Urinary bladder (tissue), 3 donors: ENCODE measurements at regions not wholly inside any gene's neighbourhood (a gene's known extent, or its start where the extent isn't known, plus 50 kb on each side); places are given as distances from the start of the nearest gene placed in this dataset.

Source experiments
- DNase-seq: peaks from one replicate; pipeline ENCODE4 v3.0.0-alpha.2; 2015; ENCODE audit errors: extremely low spot score
- H3K27ac ChIP-seq: one replicate; pipeline ENCODE4 v1.5.1; 2013; ENCODE audit warnings: low read depth, mild to moderate bottlenecking, moderate library complexity
- H3K36me3 ChIP-seq: one replicate; pipeline ENCODE4 v1.6.1; 2013; ENCODE audit warnings: mild to moderate bottlenecking, moderate library complexity; ENCODE audit not compliant: insufficient read depth
- H3K4me1 ChIP-seq: one replicate; pipeline ENCODE4 v1.6.1; 2013; ENCODE audit warnings: mild to moderate bottlenecking, moderate library complexity; ENCODE audit not compliant: insufficient read depth
- H3K4me3 ChIP-seq: one replicate; pipeline ENCODE4 v1.5.1; 2013; ENCODE audit warnings: low read depth, low read length
- WGBS: extraction: QIAGEN DNeasy Blood & Tissue Kit; methylation state at CpG from one replicate; pipeline ENCODE4 v1.1.7; 2013; 5-methylcytosine and 5-hydroxymethylcytosine counted together
- donor health status: healthy with polysubstance abuse.
- donor health status: healthy.

- no peaks in the 10 kb centered on the region for H3K36me3 ChIP-seq
- no peaks in the 10 kb centered on the region for H3K4me1 ChIP-seq
- 34% methylated on average over 1 of the region's 1 CpG for WGBS
- no peak overlapping the region for H3K27ac ChIP-seq
- no peak for DNase-seq
- H3K4me3 ChIP-seq = no peak overlapping the region
Observed at GRCh38 chr4:126271292-126271691, 956.5 kb downstream of the FAT4 start.

GRCh38 chr4:126273746-126274145 is 959.0 kb downstream of the FAT4 start:
- WGBS = 82% methylated on average over 2 of the region's 2 CpGs
- Histone ChIP-seq H3K27ac (no peak overlapping the region), H3K36me3 (no peaks in the 10 kb centered on the region), H3K4me1 (no peaks in the 10 kb centered on the region), H3K4me3 (no peak overlapping the region)
- no peak for DNase-seq

- H3K27ac ChIP-seq = no peak overlapping the region
- H3K4me1 ChIP-seq = no peaks in the 10 kb centered on the region
- no peak overlapping the region for H3K4me3 ChIP-seq
- WGBS = 64% methylated on average over 1 of the region's 1 CpG
- no peak for DNase-seq
- H3K36me3 ChIP-seq = no peaks in the 10 kb centered on the region
Observed at GRCh38 chr4:126291886-126292285, 977.1 kb downstream of the FAT4 start.

- DNase-seq = no peak
- Histone ChIP-seq H3K36me3 (no peaks in the 10 kb centered on the region), H3K27ac (no peak overlapping the region), H3K4me3 (no peak overlapping the region), H3K4me1 (no peaks in the 10 kb centered on the region)
- whole genome bisulfite sequencing = 74% methylated on average over 1 of the region's 1 CpG
Observed at GRCh38 chr4:126298271-126298670, 983.5 kb downstream of the FAT4 start.

GRCh38 chr4:126306152-126306869 is 991.6 kb downstream of the FAT4 start:
- Histone ChIP-seq H3K27ac (no peak overlapping the region), H3K4me3 (no peak overlapping the region), H3K36me3 (no peaks in the 10 kb centered on the region), H3K4me1 (no peaks in the 10 kb centered on the region)
- DNase-seq = no peak
- WGBS = 80% methylated on average over 5 of the region's 5 CpGs

- Histone ChIP-seq H3K4me1 (no peaks in the 10 kb centered on the region), H3K27ac (no peak overlapping the region), H3K36me3 (no peaks in the 10 kb centered on the region), H3K4me3 (no peak overlapping the region)
- no peak for DNase-seq
- WGBS = 78% methylated on average over 3 of the region's 3 CpGs
Observed at GRCh38 chr4:126318376-126318775, 1003.6 kb downstream of the FAT4 start.

GRCh38 chr4:126328914-126329313 is 1014.2 kb downstream of the FAT4 start:
- no peaks in the 10 kb centered on the region for H3K36me3 ChIP-seq
- H3K27ac ChIP-seq = no peak overlapping the region
- H3K4me1 ChIP-seq = no peaks in the 10 kb centered on the region
- no peak overlapping the region for H3K4me3 ChIP-seq
- DNase-seq = no peak

GRCh38 chr4:126338548-126338947 is 1023.8 kb downstream of the FAT4 start:
- Histone ChIP-seq H3K36me3 (no peaks in the 10 kb centered on the region), H3K4me1 (no peaks in the 10 kb centered on the region), H3K4me3 (no peak overlapping the region), H3K27ac (no peak overlapping the region)
- no peak for DNase-seq
- 77% methylated on average over 2 of the region's 2 CpGs for WGBS

- 78% methylated on average over 1 of the region's 1 CpG for WGBS
- no peaks in the 10 kb centered on the region for H3K4me1 ChIP-seq
- DNase-seq = no peak
- H3K27ac ChIP-seq = no peak overlapping the region
- H3K36me3 ChIP-seq = no peaks in the 10 kb centered on the region
- no peak overlapping the region for H3K4me3 ChIP-seq
Observed at GRCh38 chr4:126341927-126342326, 1027.2 kb downstream of the FAT4 start.

- Histone ChIP-seq H3K36me3 (no peaks in the 10 kb centered on the region), H3K27ac (no peak overlapping the region), H3K4me3 (no peak overlapping the region), H3K4me1 (no peaks in the 10 kb centered on the region)
- no peak for DNase-seq
- 92% methylated on average over 6 of the region's 6 CpGs for WGBS
Observed at GRCh38 chr4:126344472-126344871, 1029.7 kb downstream of the FAT4 start.

- DNase-seq = no peak
- H3K36me3 ChIP-seq = no peaks in the 10 kb centered on the region
- no peak overlapping the region for H3K4me3 ChIP-seq
- no peaks in the 10 kb centered on the region for H3K4me1 ChIP-seq
- 80% methylated on average over 2 of the region's 2 CpGs for WGBS
- H3K27ac ChIP-seq = no peak overlapping the region
Observed at GRCh38 chr4:126346654-126347053, 1031.9 kb downstream of the FAT4 start.

- Histone ChIP-seq H3K36me3 (no peaks in the 10 kb centered on the region), H3K4me3 (no peak overlapping the region), H3K4me1 (no peaks in the 10 kb centered on the region), H3K27ac (no peak overlapping the region)
- 88% methylated on average over 3 of the region's 3 CpGs for WGBS
- no peak for DNase-seq
Observed at GRCh38 chr4:126354784-126355183, 1040.0 kb downstream of the FAT4 start.

GRCh38 chr4:126358041-126358440 is 1043.3 kb downstream of the FAT4 start:
- 96% methylated on average over 2 of the region's 2 CpGs for WGBS
- no peak for DNase-seq
- no peaks in the 10 kb centered on the region for H3K4me1 ChIP-seq
- no peaks in the 10 kb centered on the region for H3K36me3 ChIP-seq
- no peak overlapping the region for H3K4me3 ChIP-seq
- H3K27ac ChIP-seq = no peak overlapping the region

- 71% methylated on average over 4 of the region's 4 CpGs for WGBS
- Histone ChIP-seq H3K4me1 (no peaks in the 10 kb centered on the region), H3K27ac (no peak overlapping the region), H3K36me3 (no peaks in the 10 kb centered on the region), H3K4me3 (no peak overlapping the region)
- DNase-seq = no peak
Observed at GRCh38 chr4:126361287-126361686, 1046.5 kb downstream of the FAT4 start.
